ENCODE measurements at regions not wholly inside any gene's neighbourhood (a gene's known extent, or its start where the extent isn't known, plus 50 kb on each side); places are given as distances from the start of the nearest gene placed in this dataset.
"Not testable (repeated sequence)": the region's sequence is repeated elsewhere in the genome, so short reads cannot be mapped to it uniquely, and the experiment has no call there.

- Mint-ChIP-seq H3K27me3 (ENCODE audit: insufficient read depth, unreplicated experiment) (peaks cover 45% of the 10 kb centered on the region), H3K9me3 (ENCODE audit: unreplicated experiment) (no peaks in the 10 kb centered on the region), H3K36me3 (ENCODE audit: insufficient read depth, unreplicated experiment) (no peaks in the 10 kb centered on the region), H3K27ac (ENCODE audit: low read depth, unreplicated experiment) (no peak overlapping the region), H3K4me1 (ENCODE audit: insufficient read depth, unreplicated experiment) (no peaks in the 10 kb centered on the region), H3K4me3 (ENCODE audit: unreplicated experiment) (no peak overlapping the region)
- TF ChIP-seq, protein P1, sequence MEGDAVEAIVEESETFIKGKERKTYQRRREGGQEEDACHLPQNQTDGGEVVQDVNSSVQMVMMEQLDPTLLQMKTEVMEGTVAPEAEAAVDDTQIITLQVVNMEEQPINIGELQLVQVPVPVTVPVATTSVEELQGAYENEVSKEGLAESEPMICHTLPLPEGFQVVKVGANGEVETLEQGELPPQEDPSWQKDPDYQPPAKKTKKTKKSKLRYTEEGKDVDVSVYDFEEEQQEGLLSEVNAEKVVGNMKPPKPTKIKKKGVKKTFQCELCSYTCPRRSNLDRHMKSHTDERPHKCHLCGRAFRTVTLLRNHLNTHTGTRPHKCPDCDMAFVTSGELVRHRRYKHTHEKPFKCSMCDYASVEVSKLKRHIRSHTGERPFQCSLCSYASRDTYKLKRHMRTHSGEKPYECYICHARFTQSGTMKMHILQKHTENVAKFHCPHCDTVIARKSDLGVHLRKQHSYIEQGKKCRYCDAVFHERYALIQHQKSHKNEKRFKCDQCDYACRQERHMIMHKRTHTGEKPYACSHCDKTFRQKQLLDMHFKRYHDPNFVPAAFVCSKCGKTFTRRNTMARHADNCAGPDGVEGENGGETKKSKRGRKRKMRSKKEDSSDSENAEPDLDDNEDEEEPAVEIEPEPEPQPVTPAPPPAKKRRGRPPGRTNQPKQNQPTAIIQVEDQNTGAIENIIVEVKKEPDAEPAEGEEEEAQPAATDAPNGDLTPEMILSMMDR (IDR thresholded peaks at IDR 0.05; ENCODE audit: unreplicated experiment): no peak
- POLR2A ChIA-PET: no interaction called here
- intact Hi-C loops (cut with micrococcal nuclease): no loop called here
- DNase-seq (ENCODE audit: unreplicated experiment): no peak
- CTCF ChIA-PET: interaction anchor here (0.6 to 0.7 kb wide), 3 partner anchors 62 to 139 kb away, joined by 3 to 6 read pairs (median 3); no protein-coding TSS in a partner anchor
- no TSS peak for BruUV-seq (replicated peaks)
These were observed 138.1 kb downstream of the DIRAS2 start for GRCh38 chr9:90504486-90504885.

DNA sequence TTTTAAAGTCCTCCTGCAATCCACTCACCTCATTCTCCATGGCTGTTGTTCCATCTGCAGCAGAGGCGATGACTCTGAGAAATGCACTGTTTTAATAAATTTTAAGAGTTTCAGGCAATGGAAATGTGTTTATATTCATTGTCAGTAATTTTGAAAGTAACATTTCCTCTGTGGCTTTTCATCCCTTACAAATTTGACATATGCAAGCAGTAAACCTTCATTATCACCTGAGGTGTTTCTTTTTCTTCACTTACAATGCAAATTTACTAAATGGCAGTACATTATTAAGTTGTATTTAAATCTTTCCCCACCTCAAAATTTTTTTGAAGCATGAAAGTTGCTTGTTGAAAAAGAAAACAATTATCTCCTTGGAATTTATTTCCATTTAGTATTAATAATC is 136.9 kb downstream of the DIRAS2 start:
- ChIA-PET CTCF (no interaction called here), POLR2A (no interaction called here)
- H3K27ac Mint-ChIP-seq (ENCODE audit: low read depth, unreplicated experiment): no peak overlapping the region
- no peaks in the 10 kb centered on the region for H3K9me3 Mint-ChIP-seq (ENCODE audit: unreplicated experiment)
- BruUV-seq (replicated peaks): no TSS peak
- no peak for DNase-seq (ENCODE audit: unreplicated experiment)
- peaks cover 41% of the 10 kb centered on the region for H3K27me3 Mint-ChIP-seq (ENCODE audit: insufficient read depth, unreplicated experiment)
- H3K4me3 Mint-ChIP-seq (ENCODE audit: unreplicated experiment): no peak overlapping the region
- no peaks in the 10 kb centered on the region for H3K4me1 Mint-ChIP-seq (ENCODE audit: insufficient read depth, unreplicated experiment)
- TF ChIP-seq, protein P1 (IDR thresholded peaks at IDR 0.05; ENCODE audit: unreplicated experiment): no peak
- H3K36me3 Mint-ChIP-seq (ENCODE audit: insufficient read depth, unreplicated experiment): no peaks in the 10 kb centered on the region
- intact Hi-C loops (cut with micrococcal nuclease): no loop called here

DNA sequence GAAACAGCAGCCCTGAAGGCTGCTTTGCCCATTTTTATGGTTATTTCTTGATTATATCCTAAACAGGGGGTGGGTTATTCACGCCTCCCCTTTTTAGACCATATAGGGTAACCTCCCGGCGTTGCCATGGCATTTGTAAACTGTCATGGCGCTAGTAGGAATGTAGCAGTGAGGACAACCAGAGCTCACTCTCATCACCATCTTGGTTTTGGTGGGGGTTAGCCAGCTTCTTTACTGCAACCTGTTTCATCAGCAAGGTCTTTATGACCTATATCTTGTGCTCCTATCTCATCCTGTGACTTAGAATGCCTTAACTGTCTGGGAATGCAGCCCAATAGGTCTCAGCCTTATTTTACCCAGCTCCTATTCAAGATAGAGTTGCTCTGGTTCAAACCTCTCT is 136.2 kb downstream of the DIRAS2 start:
- peaks cover 39% of the 10 kb centered on the region for H3K27me3 Mint-ChIP-seq (ENCODE audit: insufficient read depth, unreplicated experiment)
- H3K4me1 Mint-ChIP-seq (ENCODE audit: insufficient read depth, unreplicated experiment); H3K27ac Mint-ChIP-seq (ENCODE audit: low read depth, unreplicated experiment); H3K36me3 Mint-ChIP-seq (ENCODE audit: insufficient read depth, unreplicated experiment); POLR2A ChIA-PET; H3K4me3 Mint-ChIP-seq (ENCODE audit: unreplicated experiment); H3K9me3 Mint-ChIP-seq (ENCODE audit: unreplicated experiment); CTCF ChIA-PET; intact Hi-C loops (cut with micrococcal nuclease); DNase-seq (ENCODE audit: unreplicated experiment); BruUV-seq (replicated peaks): not testable (repeated sequence)

DNA sequence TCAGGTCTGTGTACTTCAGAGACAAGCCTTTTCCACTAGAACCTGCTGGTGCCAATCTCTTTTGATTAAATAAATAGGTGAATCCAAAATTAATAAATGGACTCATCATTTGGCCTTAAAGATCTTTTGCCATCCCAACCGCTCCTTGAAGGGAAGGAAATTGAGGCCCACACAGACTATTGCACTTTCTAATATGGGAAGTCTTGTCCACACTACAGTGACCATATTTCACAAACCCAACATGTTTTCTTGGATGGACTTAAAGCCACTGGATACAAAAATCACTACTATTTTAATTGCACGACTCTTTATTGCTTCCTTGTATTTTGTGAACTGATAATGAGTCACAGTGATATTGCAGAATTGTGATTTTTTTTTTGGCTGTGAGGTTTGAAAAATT is 135.0 kb downstream of the DIRAS2 start:
- no TSS peak for BruUV-seq (replicated peaks)
- no peaks in the 10 kb centered on the region for H3K36me3 Mint-ChIP-seq (ENCODE audit: insufficient read depth, unreplicated experiment)
- peaks cover 34% of the 10 kb centered on the region for H3K27me3 Mint-ChIP-seq (ENCODE audit: insufficient read depth, unreplicated experiment)
- TF ChIP-seq, protein P1 (IDR thresholded peaks at IDR 0.05; ENCODE audit: unreplicated experiment): no peak
- H3K4me1 Mint-ChIP-seq (ENCODE audit: insufficient read depth, unreplicated experiment): no peaks in the 10 kb centered on the region
- H3K4me3 Mint-ChIP-seq (ENCODE audit: unreplicated experiment): no peak overlapping the region
- intact Hi-C loops (cut with micrococcal nuclease): no loop called here
- no peaks in the 10 kb centered on the region for H3K9me3 Mint-ChIP-seq (ENCODE audit: unreplicated experiment)
- no peak for DNase-seq (ENCODE audit: unreplicated experiment)
- ChIA-PET POLR2A (no interaction called here), CTCF (no interaction called here)
- no peak overlapping the region for H3K27ac Mint-ChIP-seq (ENCODE audit: low read depth, unreplicated experiment)

GRCh38 chr9:90508940-90509339 is 133.7 kb downstream of the DIRAS2 start:
- no peaks in the 10 kb centered on the region for H3K9me3 Mint-ChIP-seq (ENCODE audit: unreplicated experiment)

More at GRCh38 chr9:90508940-90509339, 133.7 kb downstream of the DIRAS2 start:
- Mint-ChIP-seq H3K4me1 (ENCODE audit: insufficient read depth, unreplicated experiment) (no peaks in the 10 kb centered on the region), H3K4me3 (ENCODE audit: unreplicated experiment) (no peak overlapping the region), H3K36me3 (ENCODE audit: insufficient read depth, unreplicated experiment) (no peaks in the 10 kb centered on the region), H3K27me3 (ENCODE audit: insufficient read depth, unreplicated experiment) (peaks cover 45% of the 10 kb centered on the region), H3K27ac (ENCODE audit: low read depth, unreplicated experiment) (no peak overlapping the region)
- POLR2A ChIA-PET: no interaction called here
- CTCF ChIA-PET: no interaction called here
- intact Hi-C loops (cut with micrococcal nuclease): no loop called here
- TF ChIP-seq, protein P1 (IDR thresholded peaks at IDR 0.05; ENCODE audit: unreplicated experiment): no peak
- BruUV-seq (replicated peaks): no TSS peak
- no peak for DNase-seq (ENCODE audit: unreplicated experiment)

Data from MCF 10A (cell line).